ENCODE measurements at regions not wholly inside any gene's neighbourhood (a gene's known extent, or its start where the extent isn't known, plus 50 kb on each side); places are given as distances from the start of the nearest gene placed in this dataset.
"Not testable (repeated sequence)": the region's sequence is repeated elsewhere in the genome, so short reads cannot be mapped to it uniquely, and the experiment has no call there.

DNA sequence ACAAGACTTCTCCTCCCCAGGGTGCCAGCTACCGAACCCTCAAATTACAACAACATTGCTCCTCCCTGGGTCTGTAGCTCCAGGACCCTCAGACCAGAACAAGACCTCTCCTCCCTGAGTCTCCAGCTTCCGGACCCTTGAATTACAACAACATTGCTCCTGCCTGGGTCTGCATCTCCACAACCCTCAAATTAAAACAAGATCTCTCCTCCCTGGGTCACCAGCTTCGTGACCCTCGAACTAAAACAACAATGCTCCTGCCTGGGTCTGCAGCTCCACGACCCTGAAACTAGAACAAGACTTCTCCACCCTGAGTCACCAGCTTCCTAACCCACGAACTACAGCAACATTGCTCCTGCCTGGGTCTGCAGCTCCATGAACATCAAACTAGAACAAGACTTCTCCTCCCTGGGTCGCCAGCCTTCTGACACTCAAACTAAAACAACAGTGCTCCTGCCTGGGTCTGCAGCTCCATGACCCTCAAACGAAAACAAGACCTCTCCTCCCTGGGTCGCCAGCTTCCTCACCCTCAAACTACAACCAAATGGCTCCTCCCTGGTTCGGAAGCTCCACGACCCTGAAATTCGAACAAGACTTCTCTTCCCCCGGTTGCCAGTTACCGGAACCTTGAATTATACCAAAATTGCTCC lies 324.5 kb downstream of the PREX1 start (continued):
- TF ChIP-seq, protein P1, sequence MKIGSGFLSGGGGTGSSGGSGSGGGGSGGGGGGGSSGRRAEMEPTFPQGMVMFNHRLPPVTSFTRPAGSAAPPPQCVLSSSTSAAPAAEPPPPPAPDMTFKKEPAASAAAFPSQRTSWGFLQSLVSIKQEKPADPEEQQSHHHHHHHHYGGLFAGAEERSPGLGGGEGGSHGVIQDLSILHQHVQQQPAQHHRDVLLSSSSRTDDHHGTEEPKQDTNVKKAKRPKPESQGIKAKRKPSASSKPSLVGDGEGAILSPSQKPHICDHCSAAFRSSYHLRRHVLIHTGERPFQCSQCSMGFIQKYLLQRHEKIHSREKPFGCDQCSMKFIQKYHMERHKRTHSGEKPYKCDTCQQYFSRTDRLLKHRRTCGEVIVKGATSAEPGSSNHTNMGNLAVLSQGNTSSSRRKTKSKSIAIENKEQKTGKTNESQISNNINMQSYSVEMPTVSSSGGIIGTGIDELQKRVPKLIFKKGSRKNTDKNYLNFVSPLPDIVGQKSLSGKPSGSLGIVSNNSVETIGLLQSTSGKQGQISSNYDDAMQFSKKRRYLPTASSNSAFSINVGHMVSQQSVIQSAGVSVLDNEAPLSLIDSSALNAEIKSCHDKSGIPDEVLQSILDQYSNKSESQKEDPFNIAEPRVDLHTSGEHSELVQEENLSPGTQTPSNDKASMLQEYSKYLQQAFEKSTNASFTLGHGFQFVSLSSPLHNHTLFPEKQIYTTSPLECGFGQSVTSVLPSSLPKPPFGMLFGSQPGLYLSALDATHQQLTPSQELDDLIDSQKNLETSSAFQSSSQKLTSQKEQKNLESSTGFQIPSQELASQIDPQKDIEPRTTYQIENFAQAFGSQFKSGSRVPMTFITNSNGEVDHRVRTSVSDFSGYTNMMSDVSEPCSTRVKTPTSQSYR (CRISPR knock-in tag; IDR thresholded peaks at IDR 0.05): no peak
- TF ChIP-seq CREB1 (CRISPR knock-in tag; IDR thresholded peaks at IDR 0.05) (no peak), SMAD4 (CRISPR knock-in tag; IDR thresholded peaks at IDR 0.05) (no peak), TCF7 (CRISPR knock-in tag; IDR thresholded peaks at IDR 0.05; ENCODE audit: low read depth) (no peak)
- TF ChIP-seq, protein P2, sequence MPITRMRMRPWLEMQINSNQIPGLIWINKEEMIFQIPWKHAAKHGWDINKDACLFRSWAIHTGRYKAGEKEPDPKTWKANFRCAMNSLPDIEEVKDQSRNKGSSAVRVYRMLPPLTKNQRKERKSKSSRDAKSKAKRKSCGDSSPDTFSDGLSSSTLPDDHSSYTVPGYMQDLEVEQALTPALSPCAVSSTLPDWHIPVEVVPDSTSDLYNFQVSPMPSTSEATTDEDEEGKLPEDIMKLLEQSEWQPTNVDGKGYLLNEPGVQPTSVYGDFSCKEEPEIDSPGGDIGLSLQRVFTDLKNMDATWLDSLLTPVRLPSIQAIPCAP (CRISPR knock-in tag; IDR thresholded peaks at IDR 0.05): no peak
- TF ChIP-seq, protein P3, sequence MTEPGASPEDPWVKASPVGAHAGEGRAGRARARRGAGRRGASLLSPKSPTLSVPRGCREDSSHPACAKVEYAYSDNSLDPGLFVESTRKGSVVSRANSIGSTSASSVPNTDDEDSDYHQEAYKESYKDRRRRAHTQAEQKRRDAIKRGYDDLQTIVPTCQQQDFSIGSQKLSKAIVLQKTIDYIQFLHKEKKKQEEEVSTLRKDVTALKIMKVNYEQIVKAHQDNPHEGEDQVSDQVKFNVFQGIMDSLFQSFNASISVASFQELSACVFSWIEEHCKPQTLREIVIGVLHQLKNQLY (CRISPR knock-in tag; IDR thresholded peaks at IDR 0.05): no peak
- TF ChIP-seq, protein P4, sequence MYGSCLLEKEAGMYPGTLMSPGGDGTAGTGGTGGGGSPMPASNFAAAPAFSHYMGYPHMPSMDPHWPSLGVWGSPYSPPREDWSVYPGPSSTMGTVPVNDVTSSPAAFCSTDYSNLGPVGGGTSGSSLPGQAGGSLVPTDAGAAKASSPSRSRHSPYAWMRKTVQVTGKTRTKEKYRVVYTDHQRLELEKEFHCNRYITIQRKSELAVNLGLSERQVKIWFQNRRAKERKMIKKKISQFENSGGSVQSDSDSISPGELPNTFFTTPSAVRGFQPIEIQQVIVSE (CRISPR knock-in tag; IDR thresholded peaks at IDR 0.05; ENCODE audit: borderline replicate concordance): no peak

DNA sequence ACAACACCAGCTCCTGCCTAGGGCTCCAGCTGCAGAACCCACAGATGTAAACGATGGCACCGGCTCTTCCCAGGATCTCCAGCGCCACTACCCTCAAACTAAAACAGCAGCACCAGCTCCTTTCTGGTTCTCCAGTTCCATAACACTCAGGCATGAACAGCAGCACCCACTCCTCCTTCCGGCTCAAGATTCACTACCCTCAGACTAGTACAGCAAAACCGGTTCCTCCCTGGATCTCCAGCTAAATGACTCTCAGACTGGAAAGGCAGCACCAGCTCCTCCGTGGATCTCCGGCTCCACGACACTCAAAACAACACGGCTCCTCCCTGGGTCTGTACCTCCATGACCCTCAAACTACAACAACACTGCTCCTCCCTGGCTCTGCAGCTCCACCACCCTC lies 325.0 kb downstream of the PREX1 start:
- ATAC-seq (no peak), DNase-seq (ENCODE audit: low spot score) (no peak)
- Mint-ChIP-seq H3K36me3 (peaks cover 25% of the 10 kb centered on the region), H3K27me3 (ENCODE audit: low read depth) (peaks cover 27% of the 10 kb centered on the region), H3K4me1 (no peaks in the 10 kb centered on the region), H3K27ac (no peak overlapping the region), H3K9me3 (peaks cover 21% of the 10 kb centered on the region), H3K4me3 (no peak overlapping the region)
- ChIA-PET POLR2A (no interaction called here), CTCF (interaction anchor here (1.8 kb wide), 1 partner anchor 118 kb away, joined by 7 read pairs; no protein-coding TSS in a partner anchor)
- TF ChIP-seq ZNF232 (CRISPR knock-in tag; IDR thresholded peaks at IDR 0.05) (no peak), TCF7 (CRISPR knock-in tag; IDR thresholded peaks at IDR 0.05; ENCODE audit: low read depth) (no peak), RELA (CRISPR knock-in tag; IDR thresholded peaks at IDR 0.05; ENCODE audit: borderline replicate concordance) (no peak)

DNA sequence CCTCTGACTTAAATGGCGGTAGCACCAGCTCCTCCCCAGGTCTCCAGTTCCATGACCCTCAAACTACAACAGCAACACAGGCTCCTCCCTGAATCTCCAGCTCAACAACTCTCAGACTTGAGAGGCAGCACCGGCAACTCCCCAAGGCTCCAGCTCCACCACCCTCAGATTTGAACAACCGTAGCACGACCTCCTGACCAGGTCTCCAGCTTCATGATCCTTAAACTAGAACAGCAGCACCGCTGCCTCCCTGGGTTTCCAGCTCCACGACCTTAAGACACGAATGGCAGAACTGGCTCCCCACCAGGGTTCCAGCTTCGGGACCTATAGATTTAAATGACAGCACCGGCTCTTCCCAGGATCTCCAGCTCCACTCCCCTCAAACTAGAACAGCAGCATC lies 325.8 kb downstream of the PREX1 start:
- H3K9me3 Mint-ChIP-seq: peaks cover 21% of the 10 kb centered on the region
- CTCF ChIA-PET: interaction anchor here (1.8 kb wide), 1 partner anchor 119 kb away, joined by 7 read pairs; no protein-coding TSS in a partner anchor
- H3K27ac Mint-ChIP-seq: no peak overlapping the region
- H3K36me3 Mint-ChIP-seq: peaks cover 25% of the 10 kb centered on the region
- no peaks in the 10 kb centered on the region for H3K4me1 Mint-ChIP-seq
- DNase-seq (ENCODE audit: low spot score) (no peak), ATAC-seq (no peak)
- H3K4me3 Mint-ChIP-seq: no peak overlapping the region
- peaks cover 26% of the 10 kb centered on the region for H3K27me3 Mint-ChIP-seq (ENCODE audit: low read depth)
- POLR2A ChIA-PET: no interaction called here
- TF ChIP-seq JAZF1 (CRISPR knock-in tag; IDR thresholded peaks at IDR 0.05) (no peak), NR1H2 (CRISPR knock-in tag; IDR thresholded peaks at IDR 0.05) (no peak), TP53 (CRISPR knock-in tag; IDR thresholded peaks at IDR 0.05) (no peak), KAT7 (CRISPR knock-in tag; IDR thresholded peaks at IDR 0.05; ENCODE audit: borderline replicate concordance) (no peak)
- TF ChIP-seq, protein P5, sequence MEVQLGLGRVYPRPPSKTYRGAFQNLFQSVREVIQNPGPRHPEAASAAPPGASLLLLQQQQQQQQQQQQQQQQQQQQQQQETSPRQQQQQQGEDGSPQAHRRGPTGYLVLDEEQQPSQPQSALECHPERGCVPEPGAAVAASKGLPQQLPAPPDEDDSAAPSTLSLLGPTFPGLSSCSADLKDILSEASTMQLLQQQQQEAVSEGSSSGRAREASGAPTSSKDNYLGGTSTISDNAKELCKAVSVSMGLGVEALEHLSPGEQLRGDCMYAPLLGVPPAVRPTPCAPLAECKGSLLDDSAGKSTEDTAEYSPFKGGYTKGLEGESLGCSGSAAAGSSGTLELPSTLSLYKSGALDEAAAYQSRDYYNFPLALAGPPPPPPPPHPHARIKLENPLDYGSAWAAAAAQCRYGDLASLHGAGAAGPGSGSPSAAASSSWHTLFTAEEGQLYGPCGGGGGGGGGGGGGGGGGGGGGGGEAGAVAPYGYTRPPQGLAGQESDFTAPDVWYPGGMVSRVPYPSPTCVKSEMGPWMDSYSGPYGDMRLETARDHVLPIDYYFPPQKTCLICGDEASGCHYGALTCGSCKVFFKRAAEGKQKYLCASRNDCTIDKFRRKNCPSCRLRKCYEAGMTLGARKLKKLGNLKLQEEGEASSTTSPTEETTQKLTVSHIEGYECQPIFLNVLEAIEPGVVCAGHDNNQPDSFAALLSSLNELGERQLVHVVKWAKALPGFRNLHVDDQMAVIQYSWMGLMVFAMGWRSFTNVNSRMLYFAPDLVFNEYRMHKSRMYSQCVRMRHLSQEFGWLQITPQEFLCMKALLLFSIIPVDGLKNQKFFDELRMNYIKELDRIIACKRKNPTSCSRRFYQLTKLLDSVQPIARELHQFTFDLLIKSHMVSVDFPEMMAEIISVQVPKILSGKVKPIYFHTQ (CRISPR knock-in tag; IDR thresholded peaks at IDR 0.05): no peak
- TF ChIP-seq, protein P6, sequence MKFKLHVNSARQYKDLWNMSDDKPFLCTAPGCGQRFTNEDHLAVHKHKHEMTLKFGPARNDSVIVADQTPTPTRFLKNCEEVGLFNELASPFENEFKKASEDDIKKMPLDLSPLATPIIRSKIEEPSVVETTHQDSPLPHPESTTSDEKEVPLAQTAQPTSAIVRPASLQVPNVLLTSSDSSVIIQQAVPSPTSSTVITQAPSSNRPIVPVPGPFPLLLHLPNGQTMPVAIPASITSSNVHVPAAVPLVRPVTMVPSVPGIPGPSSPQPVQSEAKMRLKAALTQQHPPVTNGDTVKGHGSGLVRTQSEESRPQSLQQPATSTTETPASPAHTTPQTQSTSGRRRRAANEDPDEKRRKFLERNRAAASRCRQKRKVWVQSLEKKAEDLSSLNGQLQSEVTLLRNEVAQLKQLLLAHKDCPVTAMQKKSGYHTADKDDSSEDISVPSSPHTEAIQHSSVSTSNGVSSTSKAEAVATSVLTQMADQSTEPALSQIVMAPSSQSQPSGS (CRISPR knock-in tag; IDR thresholded peaks at IDR 0.05; ENCODE audit: borderline replicate concordance, low read depth): no peak

DNA sequence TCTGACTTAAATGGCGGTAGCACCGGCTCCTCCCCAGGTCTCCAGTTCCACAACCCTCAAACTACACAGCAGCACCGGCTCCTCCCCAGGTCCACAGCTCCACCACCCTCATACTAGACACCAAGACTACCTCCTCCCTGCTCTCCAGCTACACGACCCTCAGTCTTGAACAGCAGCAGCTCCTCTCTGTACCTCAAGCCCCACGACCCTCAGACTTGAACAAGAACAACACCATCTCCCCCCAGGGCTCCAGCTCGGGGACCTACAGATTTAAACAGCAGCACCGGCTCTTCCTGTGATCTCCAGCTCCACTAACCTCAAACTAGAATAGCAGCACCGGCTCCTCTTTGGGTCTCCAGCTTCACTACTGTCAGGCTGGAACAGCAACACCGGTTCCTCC lies 326.9 kb downstream of the PREX1 start:
- ATAC-seq; DNase-seq (ENCODE audit: low spot score); CTCF ChIA-PET; H3K27ac Mint-ChIP-seq; H3K4me3 Mint-ChIP-seq; H3K4me1 Mint-ChIP-seq: not testable (repeated sequence)
- peaks cover 15% of the 10 kb centered on the region for H3K36me3 Mint-ChIP-seq
- POLR2A ChIA-PET: interaction anchor here (0.6 kb wide), 1 partner anchor 84 kb away, joined by 7 read pairs; no protein-coding TSS in a partner anchor
- H3K9me3 Mint-ChIP-seq: peaks cover 11% of the 10 kb centered on the region
- H3K27me3 Mint-ChIP-seq (ENCODE audit: low read depth): peaks cover 16% of the 10 kb centered on the region

DNA sequence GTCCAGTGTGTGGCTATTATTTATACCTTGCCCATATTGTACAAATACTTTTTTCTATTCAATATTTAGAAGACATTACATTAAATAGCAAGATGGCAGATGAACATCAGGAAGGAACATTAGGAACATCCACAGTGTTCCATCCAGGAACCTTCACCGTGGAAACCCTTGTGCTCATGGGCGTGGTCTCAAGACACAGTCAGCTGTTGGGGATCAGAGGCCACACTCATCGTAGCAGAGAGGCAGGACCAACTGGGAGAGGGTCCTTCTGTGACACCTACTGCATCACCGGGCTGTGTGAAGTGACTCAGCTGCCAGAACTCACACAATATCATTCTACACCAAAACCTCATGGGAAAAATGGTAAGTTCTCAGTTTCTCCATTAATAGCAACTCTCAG lies 328.9 kb downstream of the PREX1 start:
- ATAC-seq; POLR2A ChIA-PET; DNase-seq (ENCODE audit: low spot score); H3K4me1 Mint-ChIP-seq; H3K36me3 Mint-ChIP-seq; H3K4me3 Mint-ChIP-seq; H3K9me3 Mint-ChIP-seq; CTCF ChIA-PET; H3K27me3 Mint-ChIP-seq (ENCODE audit: low read depth); H3K27ac Mint-ChIP-seq: not testable (repeated sequence)

DNA sequence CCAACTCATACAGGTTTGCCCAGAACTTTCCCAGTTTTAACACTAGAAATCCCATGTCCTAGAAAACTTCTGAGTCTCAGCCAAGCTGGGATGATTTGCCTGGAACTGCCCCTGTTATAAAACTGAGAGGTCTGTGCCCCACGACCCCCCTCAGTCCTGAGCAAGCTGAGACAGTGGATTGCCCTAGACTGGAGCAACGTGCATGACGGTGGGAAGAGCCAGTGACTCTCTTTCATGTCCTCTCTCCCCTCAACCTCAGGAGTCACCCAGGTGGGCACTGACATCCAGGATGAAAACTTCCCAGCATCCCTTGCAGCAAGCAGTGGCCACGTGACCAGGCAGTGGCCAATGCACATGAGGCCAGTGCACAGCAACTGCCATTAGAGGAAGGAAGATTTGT lies 329.7 kb downstream of the PREX1 start:
- DNase-seq (ENCODE audit: low spot score); H3K4me1 Mint-ChIP-seq; ATAC-seq; H3K9me3 Mint-ChIP-seq; POLR2A ChIA-PET; H3K36me3 Mint-ChIP-seq; H3K4me3 Mint-ChIP-seq; H3K27me3 Mint-ChIP-seq (ENCODE audit: low read depth); H3K27ac Mint-ChIP-seq; CTCF ChIA-PET: not testable (repeated sequence)
